Keratinocyte (primary cell): ENCODE measurements at regions not wholly inside any gene's neighbourhood (a gene's known extent, or its start where the extent isn't known, plus 50 kb on each side); places are given as distances from the start of the nearest gene placed in this dataset.
A peak's percentile ranks its signal among the peaks of the same experiment; 100 is the strongest.

Experiments used
- DNase-seq: peaks from one replicate; pipeline ENCODE4 v3.0.0-alpha.2; 2011; ENCODE audit warnings: low read depth, missing footprints, low spot score
- FAIRE-seq: peaks from 2 replicates; lab custom pipeline; 2011; peaks lifted over from hg19 to GRCh38; lab: Jason Lieb, UNC
- H2AFZ ChIP-seq: 2 replicates; pipeline ENCODE4 v1.6.0; 2012; ENCODE audit warnings: low read length, control low read depth, inconsistent platforms; ENCODE audit not compliant: control insufficient read depth
- H3K27ac ChIP-seq: 2 replicates; pipeline ENCODE4 v1.5.1; 2011; ENCODE audit warnings: low read length; ENCODE audit not compliant: control insufficient read depth, insufficient read depth
- H3K27me3 ChIP-seq: 3 replicates; pipeline ENCODE4 v1.6.0; 2011; ENCODE audit warnings: low read length; ENCODE audit not compliant: control insufficient read depth, insufficient read depth; ENCODE audit errors: extremely low read depth
- H3K36me3 ChIP-seq, 2 experiments: 2 replicates in 1 of 2; 3 replicates in 1 of 2; pipeline ENCODE4 v1.5.1; 2011; ENCODE audit warnings: low read length in 2 of 2, mild to moderate bottlenecking in 1 of 2; ENCODE audit not compliant: control insufficient read depth in 2 of 2, insufficient read depth in 2 of 2; ENCODE audit errors: extremely low read depth in 1 of 2
- H3K4me1 ChIP-seq: 3 replicates; pipeline ENCODE4 v1.5.1; 2011; ENCODE audit warnings: low read length; ENCODE audit not compliant: control insufficient read depth, insufficient read depth; ENCODE audit errors: extremely low read depth
- H3K4me2 ChIP-seq: 3 replicates; pipeline ENCODE4 v1.6.0; 2011; ENCODE audit warnings: low read depth, low read length; ENCODE audit not compliant: control insufficient read depth, insufficient read depth; ENCODE audit errors: extremely low read depth
- H3K4me3 ChIP-seq, 3 experiments: fragments of 200-600 bp in 1 of 3; sonication (generic) in 1 of 3; 2 replicates in 2 of 3; 3 replicates in 1 of 3; pipeline ENCODE4 v1.5.1; 2011 to 2016; ENCODE audit warnings: low read length in 3 of 3, mild to moderate bottlenecking in 3 of 3, control low read depth in 2 of 3, inconsistent platforms in 1 of 3, low read depth in 1 of 3, mixed read lengths in 1 of 3, mixed run types in 1 of 3, moderate library complexity in 1 of 3; ENCODE audit not compliant: control insufficient read depth in 2 of 3, insufficient read depth in 2 of 3; ENCODE audit errors: extremely low read depth in 1 of 3
- H3K79me2 ChIP-seq: 2 replicates; pipeline ENCODE4 v1.6.0; 2012; ENCODE audit warnings: low read length; ENCODE audit not compliant: control insufficient read depth, insufficient read depth
- H3K9ac ChIP-seq: 3 replicates; pipeline ENCODE4 v1.6.0; 2011; ENCODE audit warnings: low read length; ENCODE audit not compliant: control insufficient read depth, insufficient read depth; ENCODE audit errors: extremely low read depth
- H3K9me1 ChIP-seq: 3 replicates; pipeline ENCODE4 v1.6.0; 2011; ENCODE audit warnings: low read length; ENCODE audit not compliant: control insufficient read depth, insufficient read depth; ENCODE audit errors: extremely low read depth
- H3K9me3 ChIP-seq: 2 replicates; pipeline ENCODE4 v1.5.1; 2012; ENCODE audit warnings: low read depth, low read length; ENCODE audit not compliant: control insufficient read depth
- H4K20me1 ChIP-seq: 3 replicates; pipeline ENCODE4 v1.6.0; 2011; ENCODE audit warnings: low read length; ENCODE audit not compliant: control insufficient read depth, insufficient read depth; ENCODE audit errors: extremely low read depth
- CTCF ChIP-seq, 3 experiments: IDR thresholded peaks in 1 of 3; conservative IDR thresholded peaks in 1 of 3; optimal IDR thresholded peaks in 1 of 3; 2 replicates in 2 of 3; 3 replicates in 1 of 3; pipeline versions ENCODE3 to v1.5.1; 2011; ENCODE audit warnings: low read length in 3 of 3, mild to moderate bottlenecking in 3 of 3, moderate library complexity in 2 of 3, control low read depth in 1 of 3, inconsistent platforms in 1 of 3; ENCODE audit not compliant: insufficient read depth in 2 of 3; ENCODE audit errors: extremely low read depth in 1 of 3
- EZH2 ChIP-seq: IDR thresholded peaks from one replicate; pipeline ENCODE4 v1.6.1; 2012; ENCODE audit warnings: inconsistent platforms, mild to moderate bottlenecking, low read length, moderate library complexity
- dilution Hi-C: fragments of 300-500 bp; cut with MboI; formaldehyde crosslinking; loops from one replicate; pipeline ENCODE4 v1.7.0; 2020; ENCODE audit warnings: low sequenced_read_pairs; ENCODE audit not compliant: extremely low pct_ligation_motif_present

- Histone ChIP-seq H3K9me1 (no peaks in the 10 kb centered on the region), H3K9me3 (no peaks in the 10 kb centered on the region), H2AFZ (no peak overlapping the region), H3K4me1 (peaks cover 30% of the 10 kb centered on the region), H3K27ac (no peak overlapping the region), H3K27me3 (no peaks in the 10 kb centered on the region), H3K79me2 (no peaks in the 10 kb centered on the region), H3K4me3 (no peak overlapping the region), H3K36me3 (no peaks in the 10 kb centered on the region), H3K9ac (no peak overlapping the region), H4K20me1 (no peaks in the 10 kb centered on the region), H3K4me2 (no peak overlapping the region)
- no peak for DNase-seq
- dilution Hi-C loops: no loop called here
- FAIRE-seq: peak; percentile 20
- TF ChIP-seq EZH2 (no peak), CTCF (optimal IDR thresholded peaks at IDR 0.05 in 1 of 3, IDR thresholded peaks at IDR 0.05 in 1 of 3, conservative IDR thresholded peaks at IDR 0.05 in 1 of 3; ENCODE audit: extremely low read depth in 1 of 3, insufficient read depth in 2 of 3, low read length in 3 of 3) (no peak)
Observed at GRCh38 chr1:208544794-208545193, 300.6 kb upstream of the PLXNA2 start.

GRCh38 chr1:208551024-208551423, 306.8 kb upstream of the PLXNA2 start:
- Histone ChIP-seq H3K36me3 (no peaks in the 10 kb centered on the region), H4K20me1 (no peaks in the 10 kb centered on the region), H2AFZ (no peak overlapping the region), H3K4me2 (no peak overlapping the region), H3K27ac (no peak overlapping the region), H3K9me1 (no peaks in the 10 kb centered on the region), H3K27me3 (no peaks in the 10 kb centered on the region), H3K9ac (no peak overlapping the region), H3K4me3 (no peak overlapping the region), H3K9me3 (no peaks in the 10 kb centered on the region), H3K79me2 (no peaks in the 10 kb centered on the region), H3K4me1 (no peaks in the 10 kb centered on the region)
- no peak for DNase-seq
- TF ChIP-seq CTCF (optimal IDR thresholded peaks at IDR 0.05 in 1 of 3, IDR thresholded peaks at IDR 0.05 in 1 of 3, conservative IDR thresholded peaks at IDR 0.05 in 1 of 3; ENCODE audit: extremely low read depth in 1 of 3, insufficient read depth in 2 of 3, low read length in 3 of 3): no peak
- no peak for TF ChIP-seq EZH2
- dilution Hi-C loops: no loop called here
- no peak for FAIRE-seq
